ENCODE measurements at regions not wholly inside any gene's neighbourhood (a gene's known extent, or its start where the extent isn't known, plus 50 kb on each side); places are given as distances from the start of the nearest gene placed in this dataset.

- H3K9me3 Mint-ChIP-seq, result no peaks in the 10 kb centered on the region
- intact Hi-C loops (cut with micrococcal nuclease), result no loop called here
- H3K27me3 Mint-ChIP-seq, result no peaks in the 10 kb centered on the region
- DNase-seq, result no peak
- no peaks in the 10 kb centered on the region for H3K36me3 Mint-ChIP-seq (ENCODE audit: low read depth)
- H3K4me1 Mint-ChIP-seq, result no peaks in the 10 kb centered on the region
- no peak overlapping the region for H3K4me3 Mint-ChIP-seq
- H3K27ac Mint-ChIP-seq, result no peak overlapping the region
Measured at GRCh38 chr7:124515106-124515830, 250.3 kb downstream of the GPR37 start.

DNA sequence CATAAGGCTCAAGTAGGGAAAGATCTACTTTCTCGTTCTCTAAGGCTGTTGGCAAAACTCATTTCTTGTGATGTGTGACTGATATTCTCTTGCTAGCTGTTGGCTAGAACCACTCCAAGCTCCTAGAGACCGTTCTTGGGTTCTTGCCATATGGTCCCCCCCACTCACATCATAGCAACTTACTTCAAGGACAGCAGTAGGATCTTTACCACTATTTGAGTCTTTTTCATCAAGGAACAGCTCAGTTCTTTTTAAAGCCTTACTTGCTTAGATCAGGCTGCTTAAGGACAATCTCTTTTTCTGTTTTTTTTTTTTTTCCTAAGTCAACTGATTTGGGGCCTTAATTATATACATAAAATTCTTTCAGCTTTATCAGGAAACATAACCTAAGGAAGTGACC is 251.1 kb downstream of the GPR37 start:
- Mint-ChIP-seq H3K27me3 (no peaks in the 10 kb centered on the region), H3K4me1 (no peaks in the 10 kb centered on the region), H3K36me3 (ENCODE audit: low read depth) (no peaks in the 10 kb centered on the region), H3K27ac (no peak overlapping the region), H3K4me3 (no peak overlapping the region), H3K9me3 (no peaks in the 10 kb centered on the region)
- no peak for DNase-seq
- intact Hi-C loops (cut with micrococcal nuclease), result no loop called here

GRCh38 chr7:124497176-124497575 is 268.4 kb downstream of the GPR37 start:
- Mint-ChIP-seq H3K4me3 (no peak overlapping the region), H3K9me3 (no peaks in the 10 kb centered on the region), H3K27ac (no peak overlapping the region), H3K4me1 (no peaks in the 10 kb centered on the region), H3K36me3 (ENCODE audit: low read depth) (no peaks in the 10 kb centered on the region), H3K27me3 (no peaks in the 10 kb centered on the region)
- intact Hi-C loops (cut with micrococcal nuclease), result no loop called here
- no peak for DNase-seq

DNA sequence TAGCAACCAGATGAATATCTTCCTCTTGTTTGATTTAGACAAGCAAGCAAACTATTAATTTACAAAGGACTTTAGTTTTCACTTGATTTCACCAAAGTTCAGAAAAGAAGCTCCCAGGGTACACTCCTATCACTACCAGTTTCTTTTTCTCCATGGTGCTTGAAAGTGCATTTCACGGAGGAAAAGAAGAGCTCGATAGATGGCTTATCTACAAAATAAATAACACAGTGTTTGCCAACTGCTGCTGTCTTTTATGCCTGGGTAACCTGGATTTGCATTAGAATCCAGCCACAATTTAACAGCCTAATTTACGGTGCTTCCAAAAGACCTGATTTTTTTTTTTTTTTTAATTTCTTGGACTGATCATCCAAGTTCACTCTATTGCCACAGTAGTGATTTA is 275.7 kb downstream of the GPR37 start:
- no peak for DNase-seq
- Mint-ChIP-seq H3K27me3 (no peaks in the 10 kb centered on the region), H3K27ac (no peak overlapping the region), H3K4me1 (no peaks in the 10 kb centered on the region), H3K4me3 (no peak overlapping the region), H3K36me3 (ENCODE audit: low read depth) (no peaks in the 10 kb centered on the region), H3K9me3 (no peaks in the 10 kb centered on the region)
- intact Hi-C loops (cut with micrococcal nuclease), result no loop called here

GRCh38 chr7:124489082-124489819 is 276.3 kb downstream of the GPR37 start:
- H3K4me3 Mint-ChIP-seq, result no peak overlapping the region
- H3K4me1 Mint-ChIP-seq, result no peaks in the 10 kb centered on the region
- intact Hi-C loops (cut with micrococcal nuclease), result no loop called here
- no peaks in the 10 kb centered on the region for H3K36me3 Mint-ChIP-seq (ENCODE audit: low read depth)
- DNase-seq, result no peak
- no peaks in the 10 kb centered on the region for H3K27me3 Mint-ChIP-seq
- no peaks in the 10 kb centered on the region for H3K9me3 Mint-ChIP-seq
- no peak overlapping the region for H3K27ac Mint-ChIP-seq

DNA sequence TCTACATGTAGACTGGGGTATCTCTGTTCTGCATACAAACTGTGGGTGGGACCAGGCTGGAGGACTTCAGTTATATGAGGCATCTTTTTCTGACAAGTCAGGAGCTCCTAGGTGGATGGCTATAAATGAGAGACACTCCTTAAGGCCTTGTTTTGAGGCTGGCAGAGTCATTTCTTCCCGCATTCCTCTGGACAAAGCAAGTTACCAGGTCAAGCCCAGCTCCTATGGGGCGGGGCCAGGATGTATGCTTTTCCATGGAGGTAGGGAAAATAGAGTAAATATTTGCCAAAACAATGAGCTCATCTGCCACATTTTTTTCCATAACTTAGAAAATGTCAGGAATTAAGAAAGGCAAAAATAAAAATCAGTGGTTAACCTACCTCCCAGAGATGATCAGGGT is 283.4 kb downstream of the GPR37 start:
- H3K4me1 Mint-ChIP-seq, result no peaks in the 10 kb centered on the region
- intact Hi-C loops (cut with micrococcal nuclease), result no loop called here
- H3K36me3 Mint-ChIP-seq (ENCODE audit: low read depth), result no peaks in the 10 kb centered on the region
- no peaks in the 10 kb centered on the region for H3K9me3 Mint-ChIP-seq
- no peak overlapping the region for H3K4me3 Mint-ChIP-seq
- no peak overlapping the region for H3K27ac Mint-ChIP-seq
- DNase-seq, result no peak
- no peaks in the 10 kb centered on the region for H3K27me3 Mint-ChIP-seq

- H3K27ac Mint-ChIP-seq, result no peak overlapping the region
- no peaks in the 10 kb centered on the region for H3K9me3 Mint-ChIP-seq
- no peak for DNase-seq
- intact Hi-C loops (cut with micrococcal nuclease), result no loop called here
- H3K4me3 Mint-ChIP-seq, result no peak overlapping the region
- H3K27me3 Mint-ChIP-seq, result no peaks in the 10 kb centered on the region
- no peaks in the 10 kb centered on the region for H3K4me1 Mint-ChIP-seq
- H3K36me3 Mint-ChIP-seq (ENCODE audit: low read depth), result no peaks in the 10 kb centered on the region
Measured at GRCh38 chr7:124480821-124481290, 284.7 kb downstream of the GPR37 start.

GRCh38 chr7:124480036-124480820 is 285.4 kb downstream of the GPR37 start:
- no peak overlapping the region for H3K27ac Mint-ChIP-seq
- intact Hi-C loops (cut with micrococcal nuclease), result no loop called here
- no peak for DNase-seq
- no peaks in the 10 kb centered on the region for H3K36me3 Mint-ChIP-seq (ENCODE audit: low read depth)
- no peak overlapping the region for H3K4me3 Mint-ChIP-seq
- H3K4me1 Mint-ChIP-seq, result no peaks in the 10 kb centered on the region
- H3K9me3 Mint-ChIP-seq, result no peaks in the 10 kb centered on the region
- no peaks in the 10 kb centered on the region for H3K27me3 Mint-ChIP-seq

DNA sequence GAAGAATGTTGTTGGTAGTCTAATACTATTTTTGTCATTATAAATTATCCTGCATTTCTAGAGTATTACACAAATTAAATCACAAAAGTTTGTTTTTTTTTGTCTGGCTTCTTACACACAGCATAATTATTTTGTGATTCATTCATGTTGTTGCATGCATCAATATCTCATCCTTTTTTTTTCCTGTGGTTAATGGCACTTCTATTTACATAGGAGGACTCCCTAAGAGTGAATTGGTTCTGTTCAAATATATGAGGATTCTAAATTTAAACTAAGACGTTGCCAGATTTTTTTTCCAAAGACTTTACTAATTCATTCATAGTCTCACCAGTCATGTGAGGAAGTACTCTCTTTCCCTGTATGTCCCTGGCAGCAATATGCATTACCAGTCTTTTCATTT is 303.3 kb downstream of the GPR37 start:
- H3K9me3 Mint-ChIP-seq, result peaks cover 2% of the 10 kb centered on the region
- no peak overlapping the region for H3K4me3 Mint-ChIP-seq
- no peaks in the 10 kb centered on the region for H3K4me1 Mint-ChIP-seq
- H3K27ac Mint-ChIP-seq, result no peak overlapping the region
- H3K36me3 Mint-ChIP-seq (ENCODE audit: low read depth), result no peaks in the 10 kb centered on the region
- DNase-seq, result no peak
- intact Hi-C loops (cut with micrococcal nuclease), result no loop called here
- H3K27me3 Mint-ChIP-seq, result no peaks in the 10 kb centered on the region

GRCh38 chr7:124460555-124460954 is 305.0 kb downstream of the GPR37 start:
- intact Hi-C loops (cut with micrococcal nuclease), result no loop called here
- DNase-seq, result no peak
- no peaks in the 10 kb centered on the region for H3K4me1 Mint-ChIP-seq
- H3K9me3 Mint-ChIP-seq, result no peaks in the 10 kb centered on the region
- H3K27me3 Mint-ChIP-seq, result no peaks in the 10 kb centered on the region
- H3K27ac Mint-ChIP-seq, result no peak overlapping the region
- H3K4me3 Mint-ChIP-seq, result no peak overlapping the region
- H3K36me3 Mint-ChIP-seq (ENCODE audit: low read depth), result no peaks in the 10 kb centered on the region

DNA sequence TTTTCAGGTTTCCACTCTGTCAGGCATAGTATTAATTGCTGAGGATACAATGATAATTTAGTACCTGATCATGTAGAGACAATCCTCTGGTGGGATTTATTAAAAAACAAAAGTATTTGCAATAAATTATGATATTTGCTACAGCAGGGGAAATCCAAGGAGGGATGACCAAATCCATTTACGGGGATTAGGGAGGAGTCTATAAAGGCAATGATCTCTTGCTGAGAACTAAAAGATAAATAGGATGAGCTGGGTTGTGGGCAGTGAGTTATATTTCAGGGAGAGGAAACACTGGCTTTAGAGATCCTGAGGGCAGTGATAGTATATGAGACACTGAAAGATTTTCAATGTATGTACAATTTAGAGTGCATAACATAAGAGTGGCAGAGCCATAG is 305.5 kb downstream of the GPR37 start:
- no peak overlapping the region for H3K4me3 Mint-ChIP-seq

GRCh38 chr7:124459101-124460055 is 306.2 kb downstream of the GPR37 start:
- Mint-ChIP-seq H3K9me3 (no peaks in the 10 kb centered on the region), H3K4me1 (no peaks in the 10 kb centered on the region), H3K4me3 (no peak overlapping the region), H3K27me3 (no peaks in the 10 kb centered on the region), H3K36me3 (ENCODE audit: low read depth) (no peaks in the 10 kb centered on the region), H3K27ac (no peak overlapping the region)
- intact Hi-C loops (cut with micrococcal nuclease), result no loop called here
- no peak for DNase-seq

More for the DNA sequence above, 305.5 kb downstream of the GPR37 start:
- Mint-ChIP-seq H3K36me3 (ENCODE audit: low read depth) (no peaks in the 10 kb centered on the region), H3K27ac (no peak overlapping the region), H3K4me1 (no peaks in the 10 kb centered on the region), H3K9me3 (no peaks in the 10 kb centered on the region), H3K27me3 (no peaks in the 10 kb centered on the region)
- no peak for DNase-seq
- intact Hi-C loops (cut with micrococcal nuclease), result no loop called here

- H3K27ac Mint-ChIP-seq, result no peak overlapping the region
- no peaks in the 10 kb centered on the region for H3K9me3 Mint-ChIP-seq
- no peaks in the 10 kb centered on the region for H3K36me3 Mint-ChIP-seq (ENCODE audit: low read depth)
- H3K27me3 Mint-ChIP-seq, result no peaks in the 10 kb centered on the region
- no peak for DNase-seq
- H3K4me1 Mint-ChIP-seq, result no peaks in the 10 kb centered on the region
- no peak overlapping the region for H3K4me3 Mint-ChIP-seq
- intact Hi-C loops (cut with micrococcal nuclease), result no loop called here
Measured at GRCh38 chr7:124457841-124458240, 307.8 kb downstream of the GPR37 start.
